Activated T-helper 1 cell treated with anti-CD3 and anti-CD28 coated beads, Interleukin-12 subunit alpha, Interleukin-12 subunit beta, Interleukin-2, Interleukin-4 antibody, amounts not matched to agents 30 ng/mL and 10 ng/mL and 1 ng/mL, durations not matched to agents 14 hours and 24 hours and 36 hours (primary cell): ENCODE measurements at regions not wholly inside any gene's neighbourhood (a gene's known extent, or its start where the extent isn't known, plus 50 kb on each side); places are given as distances from the start of the nearest gene placed in this dataset.
"Not testable (repeated sequence)": the region's sequence is repeated elsewhere in the genome, so short reads cannot be mapped to it uniquely, and the experiment has no call there.

Source experiments
- DNase-seq: peaks from one replicate; pipeline ENCODE4 v3.0.0; 2021; ENCODE audit warnings: low spot score
- H3K27ac Mint-ChIP-seq: one replicate; pipeline ENCODE4 v1.8.0; 2021; ENCODE audit warnings: mild to moderate bottlenecking, mixed read lengths
- H3K27me3 Mint-ChIP-seq: one replicate; pipeline ENCODE4 v1.8.0; 2022; ENCODE audit warnings: mild to moderate bottlenecking, moderate library complexity, mixed read lengths; ENCODE audit not compliant: insufficient read depth
- H3K36me3 Mint-ChIP-seq: one replicate; pipeline ENCODE4 v1.8.0; 2021; ENCODE audit warnings: low read depth, mixed read lengths
- H3K4me1 Mint-ChIP-seq: one replicate; pipeline ENCODE4 v1.8.0; 2021; ENCODE audit warnings: low read depth, mixed read lengths
- H3K4me3 Mint-ChIP-seq: one replicate; pipeline ENCODE4 v1.8.0; 2021; ENCODE audit warnings: mild to moderate bottlenecking, moderate library complexity, mixed read lengths
- H3K9me3 Mint-ChIP-seq: one replicate; pipeline ENCODE4 v1.8.0; 2021; ENCODE audit warnings: mixed read lengths
- intact Hi-C: fragments of 100-400 bp; cut with micrococcal nuclease; formaldehyde crosslinking; loops from one replicate; pipeline ENCODE4 v1.15.1; 2024

DNA sequence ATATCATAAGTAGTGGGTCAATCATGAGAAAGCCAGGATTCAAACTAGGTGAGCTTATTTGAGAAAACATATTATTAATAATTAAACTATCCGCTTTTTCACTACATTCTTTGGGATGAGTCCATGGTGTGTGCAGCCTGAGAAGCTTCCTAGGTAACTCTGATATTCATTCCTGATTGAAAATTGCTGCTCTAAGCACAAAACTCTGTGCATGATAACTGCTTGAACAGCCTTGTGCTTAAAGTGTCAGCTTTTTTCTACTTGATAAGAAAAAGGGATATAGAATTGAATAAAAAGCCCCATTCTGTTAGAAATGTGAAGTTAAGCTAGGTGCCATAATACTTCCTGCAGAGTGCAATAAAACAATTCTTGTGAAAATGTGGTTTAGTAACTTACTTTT is 343.5 kb upstream of the LUZP2 start:
- Mint-ChIP-seq H3K9me3 (peaks cover 4% of the 10 kb centered on the region), H3K27ac (no peak overlapping the region), H3K4me1 (no peaks in the 10 kb centered on the region), H3K4me3 (no peak overlapping the region), H3K36me3 (no peaks in the 10 kb centered on the region), H3K27me3 (no peaks in the 10 kb centered on the region)
- intact Hi-C loops, result no loop called here
- no peak for DNase-seq

DNA sequence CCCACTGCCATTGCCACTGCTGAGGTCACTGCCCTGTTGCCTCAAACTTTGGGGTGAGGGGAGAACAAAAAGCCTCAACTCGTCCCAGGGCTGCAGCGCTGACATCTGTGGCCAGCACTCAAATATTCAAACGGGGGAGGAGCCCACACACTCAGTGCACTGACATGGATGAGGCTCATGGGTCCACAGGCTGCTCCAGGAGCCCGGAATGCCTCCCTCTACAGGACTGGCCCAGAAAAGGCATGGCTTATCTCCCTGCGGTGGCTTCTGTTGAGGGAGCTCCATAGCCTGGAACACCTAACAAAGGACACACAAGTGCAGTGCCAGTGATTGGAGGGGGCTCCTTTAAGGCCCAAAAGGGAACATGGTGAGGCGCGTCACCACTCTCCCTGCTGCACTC is 341.1 kb upstream of the LUZP2 start:
- H3K27ac Mint-ChIP-seq, result no peak overlapping the region
- H3K4me3 Mint-ChIP-seq, result no peak overlapping the region
- intact Hi-C loops, result no loop called here
- no peaks in the 10 kb centered on the region for H3K36me3 Mint-ChIP-seq
- H3K27me3 Mint-ChIP-seq, result no peaks in the 10 kb centered on the region
- no peaks in the 10 kb centered on the region for H3K4me1 Mint-ChIP-seq
- H3K9me3 Mint-ChIP-seq, result no peaks in the 10 kb centered on the region
- DNase-seq, result no peak

DNA sequence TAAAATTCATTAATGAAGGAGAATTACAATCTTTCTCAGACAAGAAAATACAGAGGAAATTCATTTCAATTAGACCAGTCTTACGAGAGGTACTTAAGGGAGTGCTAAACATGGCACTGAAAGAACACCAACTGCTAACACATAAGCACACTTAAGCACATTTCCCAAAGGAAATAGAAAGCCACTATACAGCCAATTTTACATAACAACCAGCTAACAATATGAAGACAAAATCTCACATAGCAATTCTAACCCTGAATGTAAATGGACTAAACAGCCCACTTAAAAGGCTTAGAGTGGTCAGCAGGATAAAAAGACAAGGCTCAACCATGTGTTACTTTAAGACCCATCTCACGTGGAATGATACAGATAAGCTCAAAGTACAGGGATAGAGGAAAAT is 339.5 kb upstream of the LUZP2 start:
- Mint-ChIP-seq H3K36me3 (no peaks in the 10 kb centered on the region), H3K9me3 (peaks cover under 1% of the 10 kb centered on the region), H3K4me1 (no peaks in the 10 kb centered on the region), H3K27ac (no peak overlapping the region), H3K4me3 (no peak overlapping the region), H3K27me3 (no peaks in the 10 kb centered on the region)
- intact Hi-C loops, result no loop called here
- DNase-seq, result no peak

DNA sequence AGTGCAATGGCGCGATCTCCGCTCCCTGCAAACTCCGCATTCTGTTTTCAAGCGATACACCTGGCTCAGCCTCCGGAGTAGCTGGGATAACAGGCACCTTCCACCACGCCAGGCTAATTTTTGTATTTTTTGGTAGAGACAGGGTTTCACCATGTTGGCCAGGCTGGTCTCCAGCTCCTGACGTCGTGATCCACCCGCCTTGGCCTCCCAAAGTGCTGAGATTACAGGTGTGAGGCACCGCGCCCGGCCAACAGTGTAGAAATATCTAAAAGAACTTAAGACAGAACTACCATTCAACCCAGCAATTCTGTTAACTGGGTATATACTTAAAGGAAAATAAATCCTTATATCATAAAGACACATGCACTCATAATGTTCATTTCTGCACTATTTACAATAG is 335.3 kb upstream of the LUZP2 start:
- no peak overlapping the region for H3K27ac Mint-ChIP-seq
- no peaks in the 10 kb centered on the region for H3K27me3 Mint-ChIP-seq
- H3K4me1 Mint-ChIP-seq, result no peaks in the 10 kb centered on the region
- peaks cover 6% of the 10 kb centered on the region for H3K9me3 Mint-ChIP-seq
- no peak overlapping the region for H3K4me3 Mint-ChIP-seq
- no peaks in the 10 kb centered on the region for H3K36me3 Mint-ChIP-seq
- DNase-seq, result no peak
- intact Hi-C loops, result no loop called here

DNA sequence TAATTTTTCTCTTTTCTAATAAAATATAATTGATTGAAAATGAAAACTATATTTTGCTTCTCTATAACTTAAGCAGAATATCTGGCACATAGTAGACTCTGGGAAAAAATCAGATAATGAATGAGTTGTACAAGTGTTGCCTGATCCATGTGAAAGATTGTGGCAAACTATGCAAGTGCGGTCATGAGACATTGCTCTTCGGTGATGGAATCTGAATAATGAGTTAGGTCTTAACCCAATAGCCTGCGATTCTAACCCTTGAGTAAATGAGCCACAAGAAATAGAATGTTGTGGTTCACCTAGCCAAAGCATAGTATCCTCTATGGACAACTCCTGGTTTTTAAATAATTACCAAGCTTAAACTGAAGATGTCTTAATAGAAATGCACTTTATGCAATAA is 333.7 kb upstream of the LUZP2 start:
- H3K27me3 Mint-ChIP-seq, result no peaks in the 10 kb centered on the region
- H3K4me1 Mint-ChIP-seq, result no peaks in the 10 kb centered on the region
- DNase-seq, result no peak
- peaks cover 6% of the 10 kb centered on the region for H3K9me3 Mint-ChIP-seq
- intact Hi-C loops, result no loop called here
- no peaks in the 10 kb centered on the region for H3K36me3 Mint-ChIP-seq
- no peak overlapping the region for H3K27ac Mint-ChIP-seq
- H3K4me3 Mint-ChIP-seq, result no peak overlapping the region

DNA sequence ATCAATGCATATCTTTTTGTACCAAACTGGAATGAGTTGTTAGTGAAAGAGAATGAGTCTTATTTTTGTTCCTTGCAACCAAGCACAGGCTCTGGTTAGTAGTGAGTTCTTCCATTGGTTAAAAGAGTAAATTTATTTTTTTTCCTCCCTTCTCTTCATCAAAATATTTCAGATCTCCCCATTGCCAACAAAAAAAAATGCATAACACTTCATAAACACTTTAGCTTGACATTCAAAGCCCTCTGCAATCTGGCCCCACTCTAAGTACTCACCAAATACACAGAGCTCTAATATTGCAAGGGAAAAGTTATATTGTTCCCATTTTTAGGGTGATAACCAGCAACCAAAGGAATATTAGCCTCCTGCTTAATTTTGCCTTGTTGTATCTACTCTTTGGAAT is 333.0 kb upstream of the LUZP2 start:
- Mint-ChIP-seq H3K4me1 (no peaks in the 10 kb centered on the region), H3K36me3 (no peaks in the 10 kb centered on the region), H3K4me3 (no peak overlapping the region), H3K27ac (no peak overlapping the region), H3K9me3 (peaks cover 6% of the 10 kb centered on the region), H3K27me3 (no peaks in the 10 kb centered on the region)
- intact Hi-C loops, result no loop called here
- no peak for DNase-seq

DNA sequence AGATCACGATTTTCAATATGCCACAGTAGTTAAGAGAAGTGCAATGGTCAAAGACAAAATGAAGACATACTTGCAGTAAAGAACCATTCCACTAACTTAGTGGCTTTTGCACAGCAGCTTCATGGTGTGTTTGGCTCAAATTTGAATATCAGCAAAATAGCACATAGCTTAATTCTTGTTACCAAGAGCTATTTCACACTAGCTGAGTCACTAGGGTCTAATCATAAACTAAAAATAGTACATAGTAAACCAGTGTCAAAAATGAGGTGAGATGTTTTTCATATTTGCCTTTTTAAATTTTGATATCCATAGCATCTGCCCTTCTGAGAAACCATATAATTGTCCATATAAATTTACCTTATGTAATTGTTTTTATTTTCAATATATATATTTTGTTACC is 325.0 kb upstream of the LUZP2 start:
- no peaks in the 10 kb centered on the region for H3K4me1 Mint-ChIP-seq
- no peak overlapping the region for H3K4me3 Mint-ChIP-seq
- peaks cover 4% of the 10 kb centered on the region for H3K9me3 Mint-ChIP-seq
- H3K27me3 Mint-ChIP-seq, result no peaks in the 10 kb centered on the region
- H3K27ac Mint-ChIP-seq, result no peak overlapping the region
- H3K36me3 Mint-ChIP-seq, result no peaks in the 10 kb centered on the region
- no peak for DNase-seq
- intact Hi-C loops, result no loop called here

DNA sequence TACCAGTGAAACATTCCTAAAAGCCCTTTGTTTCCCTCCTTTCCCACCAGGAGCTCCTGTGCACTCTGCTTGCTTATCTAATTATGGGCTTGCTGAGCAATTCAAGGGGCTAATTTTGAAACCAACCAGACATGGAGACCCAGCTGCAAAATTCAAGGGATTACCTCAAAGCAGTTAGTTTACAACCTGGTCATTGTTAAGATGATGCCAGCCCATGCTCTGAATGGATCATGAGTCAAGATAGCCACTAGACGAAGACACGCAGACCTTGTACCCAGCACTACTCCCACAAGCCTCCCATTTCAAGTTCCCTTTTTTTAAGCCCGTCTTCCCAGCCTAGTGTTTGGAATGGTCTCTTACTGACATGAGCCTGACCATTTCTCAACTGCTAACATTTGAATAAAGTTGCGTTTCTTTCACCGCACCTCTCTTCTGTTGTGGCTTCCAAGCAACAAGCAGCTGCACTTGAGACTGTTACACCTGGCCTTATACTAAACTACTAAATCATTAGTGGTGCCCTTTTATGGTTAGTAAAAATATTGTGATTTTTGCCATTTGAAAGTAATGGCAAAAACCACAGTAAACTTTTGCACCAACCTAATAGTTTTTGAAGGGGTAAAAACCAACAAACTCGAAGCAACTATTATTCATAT is 315.3 kb upstream of the LUZP2 start:
- intact Hi-C loops, result no loop called here
- Mint-ChIP-seq H3K4me3 (no peak overlapping the region), H3K9me3 (peaks cover 4% of the 10 kb centered on the region), H3K4me1 (no peaks in the 10 kb centered on the region), H3K36me3 (no peaks in the 10 kb centered on the region), H3K27me3 (no peaks in the 10 kb centered on the region), H3K27ac (no peak overlapping the region)
- DNase-seq, result no peak

DNA sequence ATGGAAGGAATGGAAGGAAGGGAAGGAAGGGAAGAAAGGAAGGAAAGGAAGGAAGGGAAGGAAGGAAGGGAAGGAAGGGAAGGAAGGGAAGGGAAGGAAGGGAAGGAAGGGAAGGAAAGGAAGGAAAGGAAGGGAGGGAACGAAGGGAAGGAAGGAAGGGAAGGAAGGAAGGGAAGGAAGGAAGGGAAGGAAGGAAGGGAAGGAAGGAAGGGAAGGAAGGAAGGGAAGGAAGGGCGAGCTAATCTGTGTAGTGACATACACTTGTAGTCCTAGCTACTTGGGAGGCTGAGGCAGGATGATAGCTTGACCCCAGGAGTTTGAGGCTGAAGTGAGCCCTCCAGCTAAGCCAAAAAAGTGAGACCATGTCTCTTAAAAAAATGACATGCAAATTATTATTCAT is 311.3 kb upstream of the LUZP2 start:
- H3K36me3 Mint-ChIP-seq, H3K9me3 Mint-ChIP-seq: not testable (repeated sequence)

DNA sequence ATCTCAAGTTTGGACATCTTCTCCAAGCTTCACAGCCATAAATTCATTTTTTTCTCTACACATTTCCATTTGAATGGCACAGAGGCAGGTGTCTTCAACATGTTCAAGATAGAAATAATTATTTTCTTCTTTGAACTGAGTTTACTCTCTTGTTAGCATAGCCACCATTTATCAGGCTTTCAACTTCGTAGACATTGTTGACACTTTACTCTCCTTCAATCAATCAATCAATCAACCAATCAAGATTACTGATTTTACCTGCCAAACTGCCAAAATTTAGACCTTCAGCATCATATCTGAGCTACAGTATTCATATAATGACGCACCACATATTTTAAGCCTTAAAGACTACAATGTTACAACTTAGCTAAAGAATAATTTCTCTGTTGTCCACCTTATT is 300.1 kb upstream of the LUZP2 start:
- no peaks in the 10 kb centered on the region for H3K36me3 Mint-ChIP-seq
- no peak overlapping the region for H3K4me3 Mint-ChIP-seq
- H3K27ac Mint-ChIP-seq, result no peak overlapping the region
- peaks cover 5% of the 10 kb centered on the region for H3K9me3 Mint-ChIP-seq
- intact Hi-C loops, result no loop called here
- no peaks in the 10 kb centered on the region for H3K4me1 Mint-ChIP-seq
- no peak for DNase-seq
- no peaks in the 10 kb centered on the region for H3K27me3 Mint-ChIP-seq

More for the DNA sequence above, 311.3 kb upstream of the LUZP2 start:
- DNase-seq, H3K4me3 Mint-ChIP-seq, H3K27me3 Mint-ChIP-seq, intact Hi-C loops, H3K4me1 Mint-ChIP-seq, H3K27ac Mint-ChIP-seq: not testable (repeated sequence)

DNA sequence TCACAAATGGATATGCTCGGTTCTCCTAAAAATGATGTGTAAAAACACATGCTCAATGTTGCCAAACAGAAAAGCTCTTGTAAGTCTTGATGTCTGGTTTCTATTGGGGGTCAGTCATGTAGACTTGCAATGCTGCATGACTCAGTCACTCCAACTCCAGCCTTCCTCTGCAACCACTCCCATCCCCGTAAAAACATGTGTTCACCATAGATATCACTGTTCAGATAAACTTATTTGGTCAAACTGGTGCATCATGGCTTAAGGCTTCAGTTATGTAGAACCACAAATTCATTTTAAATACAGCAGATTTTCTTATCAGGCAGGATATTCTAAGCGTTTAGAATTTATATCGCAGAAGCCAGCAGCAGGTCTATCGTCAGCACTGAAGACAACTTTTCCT is 298.4 kb upstream of the LUZP2 start:
- Mint-ChIP-seq H3K36me3 (no peaks in the 10 kb centered on the region), H3K9me3 (no peaks in the 10 kb centered on the region), H3K4me1 (no peaks in the 10 kb centered on the region), H3K27ac (no peak overlapping the region), H3K4me3 (no peak overlapping the region), H3K27me3 (no peaks in the 10 kb centered on the region)
- DNase-seq, result no peak
- intact Hi-C loops, result no loop called here

DNA sequence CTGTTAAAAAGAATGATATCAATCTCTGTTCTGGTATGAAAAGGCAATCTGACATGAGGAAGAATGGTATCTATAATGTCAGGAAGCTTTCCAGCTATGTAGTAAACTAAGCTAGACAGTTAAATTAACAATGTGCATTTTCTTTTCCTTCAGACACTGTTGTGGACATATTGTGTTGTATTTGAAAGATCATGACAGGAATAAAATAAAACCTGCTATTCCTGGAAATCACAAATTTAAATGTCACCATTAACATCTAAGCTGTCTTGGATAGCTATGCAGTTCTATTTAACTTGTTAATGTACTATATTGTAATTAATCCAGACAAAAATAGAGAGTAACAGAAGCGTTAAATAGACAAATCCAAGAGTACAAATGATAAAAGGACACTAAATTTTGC is 297.4 kb upstream of the LUZP2 start:
- no peaks in the 10 kb centered on the region for H3K27me3 Mint-ChIP-seq
- H3K9me3 Mint-ChIP-seq, result no peaks in the 10 kb centered on the region

DNA sequence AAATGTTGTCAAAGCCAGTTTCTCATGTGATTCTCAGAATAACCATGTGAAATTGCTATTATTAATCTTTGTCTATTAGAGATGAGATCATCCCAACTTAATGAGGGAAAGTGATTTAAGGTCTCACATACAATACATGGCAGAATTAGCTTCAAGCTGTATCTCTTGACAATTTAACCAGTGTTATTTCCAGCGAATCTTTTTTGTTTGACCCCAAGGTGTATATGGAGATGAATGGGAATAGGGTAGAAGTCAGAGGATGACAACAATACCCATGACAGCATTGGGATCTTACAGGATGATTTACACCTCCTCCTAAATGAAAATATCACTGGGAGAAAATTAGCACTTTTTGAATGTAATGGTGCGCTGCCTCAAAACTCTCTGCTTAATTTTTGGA is 290.8 kb upstream of the LUZP2 start:
- DNase-seq, result no peak
- H3K9me3 Mint-ChIP-seq, result no peaks in the 10 kb centered on the region
- intact Hi-C loops, result no loop called here
- H3K4me1 Mint-ChIP-seq, result no peaks in the 10 kb centered on the region
- H3K27me3 Mint-ChIP-seq, result no peaks in the 10 kb centered on the region
- H3K36me3 Mint-ChIP-seq, result no peaks in the 10 kb centered on the region
- H3K4me3 Mint-ChIP-seq, result no peak overlapping the region
- no peak overlapping the region for H3K27ac Mint-ChIP-seq

More for the DNA sequence above, 297.4 kb upstream of the LUZP2 start:
- Mint-ChIP-seq H3K4me3 (no peak overlapping the region), H3K4me1 (no peaks in the 10 kb centered on the region), H3K27ac (no peak overlapping the region), H3K36me3 (no peaks in the 10 kb centered on the region)
- no peak for DNase-seq
- intact Hi-C loops, result no loop called here

DNA sequence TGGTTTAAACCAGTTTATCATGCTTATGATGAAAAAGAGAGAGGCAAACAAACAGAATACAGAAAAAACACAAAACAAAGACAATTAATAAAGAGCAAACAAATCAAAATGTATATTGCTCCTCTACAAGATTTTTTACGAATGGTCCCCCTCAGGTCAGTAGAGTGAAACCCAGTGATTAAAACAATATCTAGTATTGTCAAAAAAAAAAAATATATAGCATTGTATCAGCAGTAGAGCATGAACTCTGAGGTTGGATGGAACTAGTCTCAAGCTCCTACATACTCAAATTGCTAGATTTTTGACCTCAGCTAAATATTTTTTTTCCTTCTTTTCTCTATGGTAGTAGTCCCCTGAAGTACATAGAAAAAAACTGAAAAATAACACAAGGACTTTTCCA is 290.3 kb upstream of the LUZP2 start:
- intact Hi-C loops, result no loop called here
- no peaks in the 10 kb centered on the region for H3K36me3 Mint-ChIP-seq
- H3K27me3 Mint-ChIP-seq, result no peaks in the 10 kb centered on the region
- peaks cover 3% of the 10 kb centered on the region for H3K9me3 Mint-ChIP-seq
- DNase-seq, result no peak
- no peak overlapping the region for H3K4me3 Mint-ChIP-seq
- no peak overlapping the region for H3K27ac Mint-ChIP-seq
- no peaks in the 10 kb centered on the region for H3K4me1 Mint-ChIP-seq
